ENCODE measurements at regions not wholly inside any gene's neighbourhood (a gene's known extent, or its start where the extent isn't known, plus 50 kb on each side); places are given as distances from the start of the nearest gene placed in this dataset.
A peak's percentile ranks its signal among the peaks of the same experiment; 100 is the strongest.

DNA sequence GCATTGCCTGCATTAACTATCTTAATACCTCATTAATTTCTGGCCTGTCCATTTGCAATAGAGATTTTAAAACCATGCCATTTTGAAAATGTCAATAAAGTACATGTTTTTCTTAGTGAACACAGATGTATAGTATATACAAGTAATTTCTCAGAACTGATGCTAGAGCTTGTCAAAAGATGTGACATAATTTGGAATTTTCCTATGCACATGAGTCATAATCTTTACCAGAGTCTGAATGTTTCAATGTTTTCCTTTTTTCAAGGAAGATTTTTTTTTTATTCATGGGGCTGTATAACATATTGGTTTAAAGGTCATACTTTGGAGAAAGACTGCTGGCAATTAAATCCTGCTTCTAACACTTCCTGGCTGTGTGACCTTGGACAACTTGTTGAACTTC lies 1347.5 kb upstream of the ADGRB3 start:
- no peaks in the 10 kb centered on the region for H3K27me3 ChIP-seq (ENCODE audit: low read length)
- H3K27ac ChIP-seq (ENCODE audit: low read length) = no peak overlapping the region
- no peak overlapping the region for H3K4me2 ChIP-seq (ENCODE audit: low read depth, low read length, poor library complexity, severe bottlenecking)
- no peaks in the 10 kb centered on the region for H3K36me3 ChIP-seq (ENCODE audit: insufficient read depth, low read length)
- no peaks in the 10 kb centered on the region for H4K20me1 ChIP-seq (ENCODE audit: insufficient read depth, low read depth, low read length)
- no peaks in the 10 kb centered on the region for H3K4me1 ChIP-seq (ENCODE audit: low read length)
- H3K9me3 ChIP-seq (ENCODE audit: low read length) = no peaks in the 10 kb centered on the region
- no peak for DNase-seq
- H3K79me2 ChIP-seq (ENCODE audit: low read length) = no peaks in the 10 kb centered on the region
- H2AFZ ChIP-seq (ENCODE audit: low read length) = no peak overlapping the region
- no peak overlapping the region for H3K9ac ChIP-seq (ENCODE audit: low read length)
- no peaks in the 10 kb centered on the region for H3K9me2 ChIP-seq (replicated peaks; ENCODE audit: insufficient read depth, low read length)
- H3K4me3 ChIP-seq (ENCODE audit: low read length) = no peak overlapping the region

DNA sequence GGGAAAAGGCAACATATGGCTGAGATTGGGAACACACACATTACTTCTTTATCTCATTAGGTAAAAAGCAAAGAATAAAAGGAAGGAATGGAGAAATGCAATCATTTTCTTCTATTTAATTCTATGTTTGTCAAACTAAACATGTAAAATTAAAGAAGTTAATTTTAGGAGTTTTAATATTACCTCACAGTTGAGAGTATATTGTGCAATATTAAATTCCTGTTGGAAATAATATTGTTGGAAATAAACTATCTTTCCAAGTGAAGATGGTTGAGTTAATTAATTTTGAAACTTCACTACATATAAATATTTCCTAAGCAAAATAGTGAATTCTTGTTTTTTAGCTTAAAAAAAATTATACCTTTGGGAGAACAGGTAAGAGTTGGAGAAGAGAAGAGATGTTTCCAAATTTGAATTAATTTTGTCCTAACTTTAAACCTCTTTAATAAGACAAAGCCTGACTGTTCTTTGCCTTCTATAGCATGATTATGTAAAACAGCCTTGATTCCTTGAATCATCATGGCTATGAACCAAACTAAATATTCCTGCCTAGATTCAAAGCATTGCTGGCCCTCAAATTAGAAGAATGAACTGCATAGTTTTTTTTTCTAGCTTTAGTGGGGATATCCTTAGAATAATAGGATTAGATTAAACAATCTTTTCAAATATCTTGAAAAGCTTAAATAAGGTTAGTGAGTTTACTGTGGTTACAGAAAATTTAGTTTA lies 1349.1 kb upstream of the ADGRB3 start:
- Histone ChIP-seq H3K4me2 (ENCODE audit: low read depth, low read length, poor library complexity, severe bottlenecking) (no peak overlapping the region), H2AFZ (ENCODE audit: low read length) (no peak overlapping the region), H3K27ac (ENCODE audit: low read length) (no peak overlapping the region), H3K4me1 (ENCODE audit: low read length) (no peaks in the 10 kb centered on the region), H3K27me3 (ENCODE audit: low read length) (no peaks in the 10 kb centered on the region), H3K79me2 (ENCODE audit: low read length) (no peaks in the 10 kb centered on the region), H3K4me3 (ENCODE audit: low read length) (no peak overlapping the region), H3K9ac (ENCODE audit: low read length) (no peak overlapping the region), H3K36me3 (ENCODE audit: insufficient read depth, low read length) (no peaks in the 10 kb centered on the region), H3K9me3 (ENCODE audit: low read length) (no peaks in the 10 kb centered on the region), H4K20me1 (ENCODE audit: insufficient read depth, low read depth, low read length) (no peaks in the 10 kb centered on the region), H3K9me2 (replicated peaks; ENCODE audit: insufficient read depth, low read length) (no peaks in the 10 kb centered on the region)
- no peak for DNase-seq

DNA sequence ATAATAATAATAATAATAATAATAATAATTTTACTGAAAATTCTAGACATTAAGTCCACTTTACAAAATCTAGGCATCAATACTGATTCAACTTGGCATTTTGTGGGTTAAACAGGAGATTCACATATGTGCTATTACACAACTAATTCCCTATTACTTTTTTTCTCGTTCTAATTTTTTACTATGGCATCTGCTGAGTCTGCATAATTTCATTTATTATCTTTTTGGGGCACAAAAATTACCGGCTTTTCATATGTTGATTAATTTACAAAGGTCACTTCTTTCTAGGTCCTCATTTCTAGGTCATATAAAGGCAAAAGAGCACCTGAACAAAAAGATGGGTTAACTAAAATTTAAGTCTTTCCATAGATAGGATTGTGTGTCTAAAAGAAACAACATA lies 1357.8 kb upstream of the ADGRB3 start:
- DNase-seq = no peak
- Histone ChIP-seq H3K9me2 (replicated peaks; ENCODE audit: insufficient read depth, low read length) (no peaks in the 10 kb centered on the region), H3K4me2 (ENCODE audit: low read depth, low read length, poor library complexity, severe bottlenecking) (no peak overlapping the region), H3K4me1 (ENCODE audit: low read length) (no peaks in the 10 kb centered on the region), H3K4me3 (ENCODE audit: low read length) (no peak overlapping the region), H2AFZ (ENCODE audit: low read length) (no peak overlapping the region), H3K36me3 (ENCODE audit: insufficient read depth, low read length) (no peaks in the 10 kb centered on the region), H3K27ac (ENCODE audit: low read length) (no peak overlapping the region), H3K9ac (ENCODE audit: low read length) (no peak overlapping the region), H3K9me3 (ENCODE audit: low read length) (no peaks in the 10 kb centered on the region), H3K79me2 (ENCODE audit: low read length) (no peaks in the 10 kb centered on the region), H4K20me1 (ENCODE audit: insufficient read depth, low read depth, low read length) (no peaks in the 10 kb centered on the region), H3K27me3 (ENCODE audit: low read length) (no peaks in the 10 kb centered on the region)

DNA sequence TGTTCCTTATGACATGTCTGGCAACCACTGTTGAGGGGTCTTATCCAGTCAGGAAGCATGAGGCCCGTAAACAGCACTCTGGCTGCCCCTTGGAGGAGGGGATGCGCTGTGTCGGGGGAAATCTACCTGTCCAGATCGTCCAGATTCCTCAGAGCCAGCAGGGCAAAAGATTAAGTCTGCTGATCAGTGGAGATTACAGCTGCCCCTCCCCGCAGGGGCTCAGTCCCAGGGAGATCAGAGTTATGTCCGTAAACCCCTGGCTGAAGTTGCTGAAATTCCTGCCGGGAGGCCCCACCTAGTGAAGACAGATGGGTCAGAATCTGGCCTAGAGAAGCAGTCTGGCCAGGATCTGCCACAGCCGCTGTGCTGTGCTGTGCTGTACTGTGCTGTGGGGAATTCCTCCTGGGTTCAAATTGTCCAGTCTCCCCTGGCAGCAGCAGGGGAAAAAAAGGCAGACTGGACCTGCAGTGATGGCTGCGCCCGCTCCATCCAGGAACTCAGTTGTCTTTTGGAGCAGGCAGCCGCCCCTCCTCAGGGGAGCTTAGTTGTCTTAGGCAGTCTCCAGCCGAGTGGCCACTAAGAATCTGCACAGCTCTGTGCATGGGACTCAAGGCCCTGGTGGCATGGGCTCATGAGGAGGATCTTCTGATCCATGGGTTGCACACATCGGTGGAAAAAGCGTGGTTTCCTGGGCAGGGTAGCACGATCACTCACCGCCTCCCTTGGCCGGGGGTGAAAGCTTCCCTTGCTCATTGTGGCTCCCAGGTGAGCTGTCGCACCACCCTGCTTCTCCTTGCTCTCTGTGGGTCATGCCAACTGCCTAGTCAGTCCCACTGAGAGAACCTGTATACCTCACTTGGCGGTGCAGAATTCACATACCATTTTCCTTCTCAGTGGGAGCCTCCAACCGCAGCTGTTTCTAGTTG lies 1368.8 kb upstream of the ADGRB3 start:
- Histone ChIP-seq H3K36me3 (ENCODE audit: insufficient read depth, low read length) (no peaks in the 10 kb centered on the region), H2AFZ (ENCODE audit: low read length) (peak overlapping the region; percentile 48), H3K4me2 (ENCODE audit: low read depth, low read length, poor library complexity, severe bottlenecking) (no peak overlapping the region), H3K4me3 (ENCODE audit: low read length) (no peak overlapping the region), H3K79me2 (ENCODE audit: low read length) (no peaks in the 10 kb centered on the region), H3K27me3 (ENCODE audit: low read length) (no peaks in the 10 kb centered on the region), H3K9ac (ENCODE audit: low read length) (no peak overlapping the region), H3K4me1 (ENCODE audit: low read length) (no peaks in the 10 kb centered on the region), H4K20me1 (ENCODE audit: insufficient read depth, low read depth, low read length) (no peaks in the 10 kb centered on the region), H3K9me2 (replicated peaks; ENCODE audit: insufficient read depth, low read length) (no peaks in the 10 kb centered on the region), H3K27ac (ENCODE audit: low read length) (no peak overlapping the region), H3K9me3 (ENCODE audit: low read length) (no peaks in the 10 kb centered on the region)
- DNase-seq = no peak

DNA sequence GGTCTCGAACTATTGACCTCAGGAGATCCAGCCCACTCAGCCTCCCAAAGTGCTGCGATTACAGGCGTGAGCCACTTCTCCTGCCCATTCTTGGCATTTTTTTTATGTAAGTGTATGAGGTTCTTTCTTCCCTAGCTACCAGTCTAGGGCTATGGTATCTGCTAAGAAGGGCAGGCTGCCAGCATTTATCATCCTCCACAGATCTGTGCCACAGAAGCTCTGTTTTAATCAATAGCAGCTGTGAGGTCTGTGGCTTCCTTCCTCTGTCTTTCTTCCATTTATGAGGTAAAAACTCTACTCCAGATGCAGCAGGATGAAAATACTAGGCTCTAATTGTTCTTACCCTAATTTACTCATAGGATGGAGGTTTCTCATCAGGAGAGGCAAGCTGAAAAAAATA lies 1382.4 kb upstream of the ADGRB3 start:
- H3K9me3 ChIP-seq (ENCODE audit: low read length) = no peaks in the 10 kb centered on the region
- no peaks in the 10 kb centered on the region for H3K27me3 ChIP-seq (ENCODE audit: low read length)
- H2AFZ ChIP-seq (ENCODE audit: low read length) = peak overlapping the region; percentile 52
- H4K20me1 ChIP-seq (ENCODE audit: insufficient read depth, low read depth, low read length) = no peaks in the 10 kb centered on the region
- DNase-seq = no peak
- no peaks in the 10 kb centered on the region for H3K9me2 ChIP-seq (replicated peaks; ENCODE audit: insufficient read depth, low read length)
- no peak overlapping the region for H3K4me2 ChIP-seq (ENCODE audit: low read depth, low read length, poor library complexity, severe bottlenecking)
- no peak overlapping the region for H3K27ac ChIP-seq (ENCODE audit: low read length)
- H3K36me3 ChIP-seq (ENCODE audit: insufficient read depth, low read length) = no peaks in the 10 kb centered on the region
- H3K4me1 ChIP-seq (ENCODE audit: low read length) = no peaks in the 10 kb centered on the region
- no peak overlapping the region for H3K4me3 ChIP-seq (ENCODE audit: low read length)
- no peak overlapping the region for H3K9ac ChIP-seq (ENCODE audit: low read length)
- no peaks in the 10 kb centered on the region for H3K79me2 ChIP-seq (ENCODE audit: low read length)

DNA sequence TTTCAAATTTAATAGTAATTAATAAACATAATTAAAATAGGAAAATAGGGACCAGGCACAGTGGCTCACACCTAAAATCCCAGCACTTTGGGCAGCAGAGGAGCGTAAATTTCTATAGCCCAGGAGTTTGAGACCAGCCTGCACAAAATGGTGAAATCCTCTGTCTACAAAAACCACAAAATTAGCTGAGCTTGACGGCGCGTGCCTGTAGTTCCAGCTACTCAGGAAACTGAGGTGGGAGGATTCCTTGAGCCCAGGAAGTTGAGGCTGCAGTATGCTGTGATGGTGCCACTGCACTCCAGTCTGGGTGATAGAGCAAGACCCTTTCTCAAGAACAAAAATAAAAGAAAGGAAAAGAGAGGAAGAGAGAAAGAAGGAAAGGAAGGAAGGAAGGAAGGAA lies 1387.0 kb upstream of the ADGRB3 start:
- H3K4me3 ChIP-seq (ENCODE audit: low read length) = no peak overlapping the region
- H2AFZ ChIP-seq (ENCODE audit: low read length) = no peak overlapping the region
- no peak overlapping the region for H3K4me2 ChIP-seq (ENCODE audit: low read depth, low read length, poor library complexity, severe bottlenecking)

DNA sequence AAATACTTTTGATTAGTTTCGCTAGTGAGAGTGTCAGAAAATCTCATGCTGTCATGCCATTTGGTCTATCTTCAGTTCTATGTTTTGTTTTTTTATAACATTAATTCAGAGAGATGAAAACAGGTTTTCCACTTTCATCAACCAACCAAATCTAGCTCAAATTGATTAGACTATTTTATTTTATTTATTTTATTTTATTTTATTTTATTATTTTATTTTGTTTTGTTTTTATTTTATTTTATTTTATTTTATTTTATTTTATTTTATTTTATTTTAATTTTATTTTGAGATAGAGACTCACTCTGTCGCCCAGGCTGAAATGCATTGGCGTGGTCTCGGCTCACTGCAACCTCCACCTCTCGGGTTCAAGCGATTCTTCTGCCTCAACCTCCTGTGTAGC lies 1391.0 kb upstream of the ADGRB3 start:
- H3K79me2 ChIP-seq (ENCODE audit: low read length) = no peaks in the 10 kb centered on the region
- H2AFZ ChIP-seq (ENCODE audit: low read length) = no peak overlapping the region

More for the DNA sequence above, 1387.0 kb upstream of the ADGRB3 start:
- Histone ChIP-seq H4K20me1 (ENCODE audit: insufficient read depth, low read depth, low read length) (no peaks in the 10 kb centered on the region), H3K27ac (ENCODE audit: low read length) (no peak overlapping the region), H3K36me3 (ENCODE audit: insufficient read depth, low read length) (no peaks in the 10 kb centered on the region), H3K9ac (ENCODE audit: low read length) (no peak overlapping the region), H3K9me3 (ENCODE audit: low read length) (no peaks in the 10 kb centered on the region), H3K9me2 (replicated peaks; ENCODE audit: insufficient read depth, low read length) (no peaks in the 10 kb centered on the region), H3K27me3 (ENCODE audit: low read length) (no peaks in the 10 kb centered on the region), H3K79me2 (ENCODE audit: low read length) (no peaks in the 10 kb centered on the region), H3K4me1 (ENCODE audit: low read length) (no peaks in the 10 kb centered on the region)
- no peak for DNase-seq

DNA sequence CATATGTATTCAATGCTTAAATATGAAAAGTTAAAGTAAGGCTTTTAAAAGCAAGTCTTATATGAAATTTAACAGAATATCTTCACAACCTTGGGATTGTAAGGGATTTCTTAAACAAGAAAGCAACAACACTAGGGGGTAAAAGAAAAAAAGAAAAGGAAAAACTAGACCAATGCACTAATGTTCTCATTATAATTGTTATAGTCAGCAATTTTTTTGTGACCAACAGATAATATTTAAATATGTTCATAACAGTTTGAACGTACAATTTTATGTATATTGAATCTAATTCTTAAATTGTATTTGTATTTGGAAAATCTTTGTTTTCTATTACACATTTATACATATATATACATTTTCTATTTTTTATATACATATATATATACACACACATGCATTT lies 1397.8 kb upstream of the ADGRB3 start:
- no peaks in the 10 kb centered on the region for H3K4me1 ChIP-seq (ENCODE audit: low read length)
- no peaks in the 10 kb centered on the region for H3K9me2 ChIP-seq (replicated peaks; ENCODE audit: insufficient read depth, low read length)
- no peaks in the 10 kb centered on the region for H3K36me3 ChIP-seq (ENCODE audit: insufficient read depth, low read length)
- H3K27ac ChIP-seq (ENCODE audit: low read length) = no peak overlapping the region
- H3K27me3 ChIP-seq (ENCODE audit: low read length) = no peaks in the 10 kb centered on the region
- no peak overlapping the region for H3K4me2 ChIP-seq (ENCODE audit: low read depth, low read length, poor library complexity, severe bottlenecking)
- no peak for DNase-seq
- no peaks in the 10 kb centered on the region for H4K20me1 ChIP-seq (ENCODE audit: insufficient read depth, low read depth, low read length)
- H2AFZ ChIP-seq (ENCODE audit: low read length) = no peak overlapping the region
- H3K4me3 ChIP-seq (ENCODE audit: low read length) = no peak overlapping the region
- no peaks in the 10 kb centered on the region for H3K9me3 ChIP-seq (ENCODE audit: low read length)
- H3K9ac ChIP-seq (ENCODE audit: low read length) = no peak overlapping the region
- no peaks in the 10 kb centered on the region for H3K79me2 ChIP-seq (ENCODE audit: low read length)

More for the DNA sequence above, 1391.0 kb upstream of the ADGRB3 start:
- H3K9me2 ChIP-seq (replicated peaks; ENCODE audit: insufficient read depth, low read length) = no peaks in the 10 kb centered on the region
- no peaks in the 10 kb centered on the region for H3K36me3 ChIP-seq (ENCODE audit: insufficient read depth, low read length)
- H3K9me3 ChIP-seq (ENCODE audit: low read length) = no peaks in the 10 kb centered on the region
- H3K9ac ChIP-seq (ENCODE audit: low read length) = no peak overlapping the region
- H3K4me1 ChIP-seq (ENCODE audit: low read length) = no peaks in the 10 kb centered on the region
- H3K4me3 ChIP-seq (ENCODE audit: low read length) = no peak overlapping the region
- H3K27me3 ChIP-seq (ENCODE audit: low read length) = no peaks in the 10 kb centered on the region
- DNase-seq = no peak
- no peaks in the 10 kb centered on the region for H4K20me1 ChIP-seq (ENCODE audit: insufficient read depth, low read depth, low read length)
- no peak overlapping the region for H3K4me2 ChIP-seq (ENCODE audit: low read depth, low read length, poor library complexity, severe bottlenecking)
- no peak overlapping the region for H3K27ac ChIP-seq (ENCODE audit: low read length)

Measured in Karpas-422 (cell line).